Amygdala (tissue), 56 donors: ENCODE measurements at regions not wholly inside any gene's neighbourhood (a gene's known extent, or its start where the extent isn't known, plus 50 kb on each side); places are given as distances from the start of the nearest gene placed in this dataset.
A peak's percentile ranks its signal among the peaks of the same experiment; 100 is the strongest.
"Not testable (repeated sequence)": the region's sequence is repeated elsewhere in the genome, so short reads cannot be mapped to it uniquely, and the experiment has no call there.

ENCODE experiments used
- DNase-seq, 56 donors: peaks; one replicate each; lab custom pipeline; 2025; lab: John Stamatoyannopoulos, UW

DNA sequence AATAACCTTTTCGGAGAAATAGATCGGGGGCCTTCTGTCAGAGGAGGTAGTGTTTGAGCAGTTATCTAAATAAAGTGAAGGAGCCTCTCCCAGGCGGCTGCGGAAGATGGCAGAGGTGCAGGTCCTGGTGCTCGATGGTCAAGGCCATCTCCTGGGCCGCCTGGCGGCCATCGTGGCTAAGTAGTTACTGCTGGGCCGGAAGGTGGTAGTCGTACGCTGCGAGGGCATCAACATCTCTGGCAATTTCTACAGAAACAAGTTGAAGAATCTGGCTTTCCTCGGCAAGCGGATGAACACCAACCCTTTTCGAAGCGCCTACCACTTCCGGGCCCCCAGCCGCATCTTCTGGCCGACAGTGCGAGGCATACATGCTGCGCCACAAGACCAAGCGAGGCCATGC, 186.1 kb downstream of the KTN1 start:
- DNase-seq: no peak

DNA sequence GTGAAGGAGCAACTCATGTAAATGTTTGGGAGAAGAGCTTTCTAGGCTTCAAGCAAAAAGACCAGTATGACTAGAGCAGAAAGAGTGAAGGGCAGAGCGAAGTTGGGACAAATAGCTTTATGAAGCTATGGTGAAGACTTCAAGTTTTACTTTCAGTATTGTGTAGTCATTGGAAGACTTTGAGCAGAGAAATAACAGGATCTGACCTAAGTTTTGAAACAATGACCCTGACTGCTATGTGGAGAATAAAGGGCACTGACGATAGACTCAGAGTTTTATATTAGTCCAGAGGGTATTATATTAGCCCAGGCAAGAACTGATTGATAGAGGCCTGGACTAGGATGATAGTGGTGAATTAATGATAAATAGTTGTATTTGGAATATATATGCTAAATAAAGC, 187.3 kb downstream of the KTN1 start:
- DNase-seq: no peak

DNA sequence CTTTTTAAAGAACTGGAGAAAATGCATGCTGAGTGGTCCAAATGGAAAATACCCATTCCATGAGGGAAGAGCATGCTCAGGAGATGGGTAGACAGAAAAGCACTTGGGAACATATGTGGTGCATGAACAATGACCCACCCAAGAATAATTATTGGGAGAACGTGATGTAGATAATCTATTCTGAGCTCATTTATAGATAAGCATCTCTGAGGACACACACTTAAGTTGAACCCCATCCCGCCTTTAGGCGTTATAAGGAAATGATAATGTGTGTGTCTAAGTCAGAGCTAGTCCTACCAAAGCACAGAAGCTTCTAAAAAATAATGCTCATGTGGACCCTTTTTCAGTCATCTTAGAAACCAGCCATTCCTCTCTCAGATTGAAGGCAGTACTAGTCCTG, 189.9 kb downstream of the KTN1 start:
- no peak for DNase-seq

DNA sequence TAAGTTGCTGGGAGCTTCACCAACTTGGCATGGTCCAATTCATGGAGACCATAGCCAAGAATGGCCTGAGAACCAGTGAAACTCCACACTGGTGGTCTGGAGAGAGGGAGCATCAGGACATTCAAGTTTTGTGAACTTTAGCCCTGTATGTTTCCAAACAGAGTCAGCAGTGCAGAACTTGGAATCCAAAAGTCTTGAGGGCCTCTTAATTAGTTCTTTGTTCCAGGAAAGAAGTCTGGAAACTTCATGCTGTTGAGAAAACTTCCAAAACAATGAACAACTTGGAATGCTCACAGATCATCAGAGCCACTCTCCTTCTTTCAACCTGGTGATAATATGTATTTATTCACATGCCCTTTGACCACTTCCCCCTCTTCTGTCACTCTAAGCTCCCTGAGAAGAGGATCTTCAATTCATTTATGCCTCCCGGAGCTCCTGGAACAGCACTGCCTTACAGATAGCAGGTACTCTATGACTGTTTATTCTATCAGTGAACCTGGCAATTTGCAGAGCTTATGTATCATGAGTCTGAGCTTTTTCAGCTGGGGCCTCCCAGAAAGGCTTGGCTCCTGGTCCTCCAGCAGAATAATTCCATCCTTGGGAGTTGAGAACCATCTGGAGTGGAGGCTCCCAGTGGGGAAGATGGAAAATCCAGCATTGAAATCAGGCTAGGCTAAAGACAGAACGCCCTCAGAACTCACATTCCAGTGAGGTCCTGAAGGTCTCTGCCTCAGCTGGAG, 191.4 kb downstream of the KTN1 start:
- no peak for DNase-seq

DNA sequence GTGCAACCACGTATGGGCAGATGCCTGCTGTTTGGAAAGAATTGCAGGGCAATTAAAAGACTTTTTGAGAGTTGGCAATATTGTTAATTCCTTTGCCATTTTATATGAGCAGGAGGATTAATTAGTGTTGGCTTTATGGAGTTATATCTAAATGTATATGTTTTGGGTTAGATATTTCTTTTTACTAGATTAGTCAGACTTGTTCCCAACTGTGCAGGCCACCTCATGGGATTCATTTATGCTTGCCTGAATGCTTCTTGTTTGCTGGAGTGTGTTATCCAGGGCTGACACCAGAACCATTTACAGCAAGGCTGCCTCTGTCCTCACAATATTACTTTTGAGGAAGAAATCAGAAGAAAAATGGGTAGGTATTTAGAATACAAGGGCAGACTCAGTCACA, 192.5 kb downstream of the KTN1 start:
- no peak for DNase-seq

DNA sequence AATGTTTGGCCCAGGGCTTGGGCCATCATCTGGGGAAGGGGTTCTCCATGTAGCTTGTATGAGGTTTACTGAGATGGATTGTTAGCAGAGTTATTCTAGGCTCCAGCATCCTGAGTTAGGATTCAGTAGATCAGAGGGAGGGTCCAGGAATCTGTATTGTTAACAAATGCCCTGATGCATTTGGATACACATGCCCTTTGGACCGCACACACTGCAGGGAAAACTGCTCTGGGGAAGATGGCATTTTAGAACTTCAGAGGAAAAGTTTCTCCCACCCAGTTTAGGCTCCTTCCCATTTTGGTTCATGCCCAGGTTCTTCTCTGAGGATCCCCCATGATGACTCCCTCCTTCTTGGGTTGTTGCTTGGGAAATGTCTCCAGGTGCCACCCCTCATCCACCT, 193.3 kb downstream of the KTN1 start:
- DNase-seq: no peak

DNA sequence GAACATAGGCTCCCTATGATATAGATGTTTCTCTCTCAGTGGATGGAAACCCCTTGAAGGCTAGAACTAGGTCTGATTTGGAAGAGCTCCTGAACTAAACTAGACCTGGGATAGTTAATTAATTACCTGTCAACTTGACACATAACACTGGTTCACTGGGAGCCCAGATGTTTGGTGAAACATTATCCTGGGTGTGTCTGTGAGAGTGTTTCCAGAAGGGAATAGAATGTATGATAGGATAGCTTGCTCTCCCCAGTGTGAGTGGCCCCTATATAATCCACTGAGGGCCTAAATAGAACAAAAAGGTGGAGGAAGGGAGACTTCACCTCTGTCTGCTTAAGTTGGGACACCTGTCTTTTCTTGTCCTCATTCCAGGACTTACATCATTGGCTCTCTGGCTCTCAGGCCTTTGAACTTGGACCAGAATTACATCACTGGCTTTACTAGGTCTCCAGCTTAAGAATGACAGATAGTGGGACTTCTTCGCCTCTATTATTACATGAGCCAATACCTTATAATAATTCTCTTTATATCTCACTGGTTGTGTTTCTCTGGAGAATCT, 194.1 kb downstream of the KTN1 start:
- DNase-seq: no peak

DNA sequence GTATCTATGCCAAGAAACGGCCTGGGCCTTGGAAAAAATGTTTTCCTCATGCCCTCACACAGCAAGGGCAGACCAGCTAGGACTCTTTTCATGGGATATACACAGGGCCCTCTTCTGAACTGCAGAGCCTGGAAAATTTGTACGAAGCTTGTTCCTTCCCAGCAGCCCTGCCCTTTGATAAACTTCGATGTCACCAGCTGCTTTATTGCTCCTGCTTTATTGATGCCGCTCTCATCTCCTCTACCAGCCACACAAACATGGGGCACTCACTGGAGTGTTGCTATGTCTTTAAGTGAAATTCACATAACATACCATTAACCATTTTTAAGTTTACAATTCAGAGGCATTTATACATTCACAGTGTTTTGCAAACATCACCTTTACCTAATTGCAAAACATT, 197.9 kb downstream of the KTN1 start:
- no peak for DNase-seq

DNA sequence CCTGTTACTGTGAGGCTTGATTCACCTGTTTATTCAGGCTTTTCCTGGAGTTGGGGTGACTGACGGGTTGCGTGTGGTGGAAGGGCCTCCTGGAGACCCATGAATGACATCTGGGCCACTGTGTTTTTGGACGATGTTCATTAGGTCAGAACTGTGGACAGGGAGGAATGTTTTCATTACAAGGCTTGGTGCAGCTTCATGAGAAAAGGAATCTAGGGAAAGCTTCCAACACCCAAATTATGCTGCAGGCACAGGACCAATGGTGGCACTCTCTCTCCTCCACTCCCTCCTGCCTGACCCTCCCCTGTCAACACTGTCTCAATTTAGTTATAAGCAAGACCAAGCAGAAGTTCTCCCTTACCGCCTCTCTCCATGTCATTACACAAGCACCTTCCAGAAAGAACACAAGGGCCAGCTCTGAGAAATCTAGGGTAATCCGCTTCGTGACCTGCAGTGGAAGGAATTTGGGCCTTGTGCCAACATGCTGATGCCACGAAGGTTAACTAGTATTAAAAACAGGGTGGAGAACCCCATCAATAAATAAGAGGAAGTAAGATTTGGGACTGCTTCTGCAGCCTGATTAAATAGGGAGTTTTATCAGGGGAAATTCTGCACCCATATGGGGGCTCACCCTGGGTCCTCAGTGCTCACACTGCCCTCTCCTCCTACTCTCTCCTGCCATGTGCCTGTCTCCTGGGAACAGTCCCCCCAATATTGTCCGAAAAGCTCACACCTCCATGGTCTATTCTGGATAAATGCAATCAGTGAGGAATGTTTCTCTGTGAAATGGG, 200.3 kb downstream of the KTN1 start:
- DNase-seq: peak in 2 of 56 donors; percentile 12 to 24

DNA sequence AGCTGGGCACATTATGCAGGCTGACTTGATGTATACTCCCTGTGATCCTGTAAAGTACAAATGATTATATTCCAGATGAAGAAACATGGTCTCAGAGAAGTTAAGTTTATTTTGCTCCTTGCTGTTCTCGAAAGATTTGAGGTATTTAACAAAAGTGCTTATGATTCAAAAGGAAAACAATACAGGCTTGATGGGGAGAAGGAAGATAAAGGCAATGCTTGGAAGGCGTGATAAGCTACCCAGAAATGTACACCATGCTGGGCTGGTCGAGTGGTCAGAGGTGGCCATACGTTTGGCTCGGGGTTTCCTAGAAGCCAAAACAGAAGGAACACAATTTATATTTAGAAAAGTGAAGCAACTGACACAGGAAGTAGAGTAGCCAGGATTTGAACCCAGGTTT, 201.0 kb downstream of the KTN1 start:
- DNase-seq: no peak

DNA sequence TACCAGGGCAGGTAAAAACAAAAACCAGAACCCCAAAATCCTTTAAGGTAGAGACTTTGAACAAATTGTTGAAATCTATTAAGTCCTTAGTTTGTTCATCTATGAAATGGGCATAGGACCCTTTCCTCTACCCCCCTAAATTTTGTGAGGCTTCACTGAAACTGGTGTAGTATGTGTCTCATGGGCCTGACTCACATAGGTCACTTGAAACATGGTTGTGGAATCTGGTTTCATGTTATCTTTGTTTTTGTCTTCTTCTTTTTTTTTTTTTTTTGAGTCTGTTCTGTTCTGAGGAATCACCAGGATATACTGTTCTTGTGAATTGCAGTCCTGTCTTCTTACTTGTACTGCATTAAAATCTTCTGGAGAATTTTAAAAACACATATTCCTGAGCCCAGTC, 202.2 kb downstream of the KTN1 start:
- DNase-seq: no peak

DNA sequence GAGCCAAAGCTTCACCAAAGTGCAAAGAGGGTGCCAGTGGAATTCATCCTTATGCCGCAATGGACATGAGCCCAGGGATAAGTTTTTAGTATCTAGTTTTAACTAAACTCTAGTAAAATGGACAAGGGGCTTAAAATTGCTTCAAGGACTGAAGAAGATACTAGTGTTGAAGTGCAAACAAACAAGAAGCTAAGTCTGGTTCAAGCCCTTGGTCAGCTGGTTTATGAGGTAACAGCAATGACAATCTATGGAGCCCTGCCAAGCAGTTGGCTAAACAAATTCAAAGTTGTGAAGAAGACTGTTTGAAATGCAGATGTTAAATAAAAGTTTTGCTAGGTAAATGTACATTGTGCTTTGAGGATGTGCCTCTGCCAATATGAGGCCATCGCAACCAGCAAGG, 209.4 kb downstream of the KTN1 start:
- no peak for DNase-seq

DNA sequence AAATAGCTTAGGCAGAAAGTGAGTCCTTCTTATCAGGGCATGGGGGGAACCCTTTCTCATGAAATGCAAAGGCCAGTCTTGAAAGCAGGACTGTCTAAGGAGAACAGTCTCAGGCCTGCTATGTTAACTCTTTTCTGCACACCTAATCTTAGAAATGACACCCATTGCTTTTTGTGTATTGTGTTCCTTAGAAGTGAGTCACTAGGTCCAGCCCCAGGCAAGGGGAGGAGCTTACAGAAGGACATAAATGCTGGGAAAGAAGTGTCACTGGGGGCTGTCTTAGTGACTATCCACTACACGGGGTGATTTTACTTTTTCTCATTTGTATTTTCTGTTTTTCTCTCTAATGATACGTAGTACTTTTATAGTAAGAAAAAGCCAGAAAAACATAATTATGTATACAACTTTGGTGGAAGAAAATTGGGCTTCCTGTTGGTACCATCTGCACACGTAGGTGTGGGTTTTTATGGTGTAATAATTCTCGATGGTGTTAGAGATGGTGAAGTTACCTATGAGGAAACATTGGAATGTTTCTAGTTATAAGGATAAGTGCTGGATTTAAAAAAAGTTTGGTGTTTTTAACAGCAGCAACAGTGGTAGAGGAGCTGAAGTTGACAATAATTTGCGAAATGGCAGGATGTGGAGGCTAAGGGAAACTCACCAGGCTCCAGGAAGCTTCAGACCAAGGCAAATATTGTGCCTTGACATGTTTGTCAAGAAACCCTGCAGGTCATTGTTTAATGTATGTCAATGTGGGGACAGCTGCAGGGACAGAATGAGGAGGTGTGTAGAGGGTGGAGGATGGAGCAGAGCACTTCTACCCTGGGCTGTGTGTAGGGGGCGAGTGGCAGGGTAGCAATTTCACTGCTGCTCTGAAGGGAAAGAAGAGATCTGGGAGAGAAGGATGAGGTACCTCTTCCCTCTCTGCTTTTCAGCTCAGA, 214.9 kb downstream of the KTN1 start:
- DNase-seq: no peak

DNA sequence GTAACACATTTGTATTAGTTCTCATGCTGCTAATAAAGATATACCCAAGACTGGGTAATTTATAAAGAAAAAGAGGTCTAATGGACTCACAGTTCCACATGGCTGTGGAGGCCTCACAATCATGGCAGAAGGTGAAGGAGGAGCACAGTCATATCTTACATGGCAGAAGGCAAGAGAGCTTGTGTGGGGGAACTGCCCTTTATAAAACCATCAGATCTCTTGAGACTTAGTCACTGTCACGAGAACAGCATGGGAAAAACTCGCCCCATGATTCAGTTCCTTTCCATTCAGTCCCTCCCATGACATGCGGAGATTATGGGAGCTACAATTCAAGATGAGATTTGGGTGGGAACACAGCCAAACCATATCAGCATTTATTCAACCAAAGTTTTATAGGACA, 216.5 kb downstream of the KTN1 start:
- not testable (repeated sequence) for DNase-seq

DNA sequence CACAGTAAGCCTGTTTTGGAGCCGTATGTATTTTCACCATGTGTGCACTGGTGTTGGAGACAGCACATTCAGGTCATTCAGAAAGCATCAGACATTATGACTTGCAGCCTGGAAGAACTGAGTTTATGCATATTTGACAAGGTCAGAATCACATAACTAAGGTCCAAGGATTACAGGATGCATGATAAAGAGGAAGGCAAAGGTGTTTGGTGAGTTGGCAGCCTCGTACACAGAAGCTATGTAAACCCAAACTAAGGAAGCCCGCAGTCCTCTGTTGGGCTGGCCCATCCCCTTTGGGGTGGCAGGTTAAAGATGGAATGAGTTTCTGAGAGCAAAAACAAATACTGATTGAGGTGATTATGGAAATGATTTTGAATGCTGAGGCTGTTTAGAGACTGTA, 218.4 kb downstream of the KTN1 start:
- no peak for DNase-seq

DNA sequence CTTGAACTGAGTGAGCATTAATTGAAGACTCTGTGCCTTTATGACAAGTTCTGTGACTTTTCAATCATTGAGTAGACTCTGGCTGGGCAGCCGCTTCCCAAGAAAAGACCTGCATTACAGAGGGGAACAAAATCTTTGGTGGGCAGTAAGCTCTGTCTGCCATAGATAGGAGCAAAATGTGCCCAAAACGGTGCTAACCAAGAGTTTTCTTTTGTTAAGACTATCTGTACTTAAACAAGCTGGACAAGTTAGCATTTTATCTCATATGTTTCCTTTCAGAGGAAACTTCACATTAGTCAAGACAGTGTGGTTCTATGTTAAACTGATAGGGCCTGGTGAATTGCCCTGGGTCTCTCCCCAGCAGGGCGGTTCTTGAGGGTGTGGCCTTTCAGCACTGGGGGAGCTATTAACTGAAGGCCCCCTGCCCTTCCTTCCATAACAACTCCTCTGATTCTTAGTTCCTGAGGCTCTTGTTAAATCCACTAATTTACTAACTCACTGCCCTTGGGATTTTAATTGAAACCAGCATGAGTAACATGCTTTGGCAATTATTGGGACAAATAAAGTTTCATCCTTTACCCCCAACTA, 219.6 kb downstream of the KTN1 start:
- no peak for DNase-seq

DNA sequence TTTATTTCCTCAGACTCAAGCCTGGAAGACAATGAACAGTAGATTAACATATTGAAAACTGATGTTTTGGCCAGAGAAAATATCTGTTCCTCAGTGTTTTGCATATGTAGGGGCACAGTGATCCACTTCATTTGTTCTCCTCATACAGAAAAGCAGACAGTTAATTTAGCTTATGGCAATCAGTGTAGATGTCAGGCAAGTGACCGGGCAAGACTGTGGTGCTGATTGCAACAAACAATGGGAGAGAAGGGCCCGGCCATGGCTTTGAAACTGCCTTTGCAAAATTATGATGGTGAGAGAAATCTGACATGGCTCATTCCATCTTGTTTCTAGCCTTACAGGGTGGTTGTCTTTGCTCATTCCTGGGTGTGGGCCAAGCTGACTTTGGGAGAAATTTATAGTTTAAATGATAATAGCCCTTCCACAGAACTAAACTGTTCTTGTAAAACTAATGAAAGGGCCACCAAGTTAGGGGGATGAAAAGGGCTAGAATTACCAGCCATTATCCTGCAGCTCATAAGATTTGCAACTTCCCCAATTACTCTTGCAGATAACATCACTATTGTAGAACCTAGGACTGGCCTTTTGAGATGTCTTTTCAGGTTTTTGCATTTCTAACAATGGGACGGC, 220.3 kb downstream of the KTN1 start:
- no peak for DNase-seq

DNA sequence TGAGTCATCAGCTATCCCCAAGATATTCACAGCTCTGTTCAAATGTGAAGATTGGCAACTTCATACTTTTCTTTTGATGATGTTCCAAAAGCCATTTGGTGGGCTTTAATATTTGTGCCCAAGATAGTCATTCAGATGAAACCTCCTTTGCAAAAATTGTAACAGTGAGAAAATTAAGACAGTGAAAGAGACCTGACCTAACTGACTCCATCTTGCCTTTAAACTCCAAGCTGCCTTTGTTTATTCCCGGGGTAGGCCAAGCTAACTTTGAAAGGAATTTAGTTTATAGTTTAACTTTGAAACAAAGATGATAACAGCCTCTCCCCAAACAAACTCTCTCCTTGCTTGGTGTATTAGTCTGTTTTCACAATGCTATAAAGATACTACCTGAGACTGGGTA, 221.1 kb downstream of the KTN1 start:
- DNase-seq: no peak

DNA sequence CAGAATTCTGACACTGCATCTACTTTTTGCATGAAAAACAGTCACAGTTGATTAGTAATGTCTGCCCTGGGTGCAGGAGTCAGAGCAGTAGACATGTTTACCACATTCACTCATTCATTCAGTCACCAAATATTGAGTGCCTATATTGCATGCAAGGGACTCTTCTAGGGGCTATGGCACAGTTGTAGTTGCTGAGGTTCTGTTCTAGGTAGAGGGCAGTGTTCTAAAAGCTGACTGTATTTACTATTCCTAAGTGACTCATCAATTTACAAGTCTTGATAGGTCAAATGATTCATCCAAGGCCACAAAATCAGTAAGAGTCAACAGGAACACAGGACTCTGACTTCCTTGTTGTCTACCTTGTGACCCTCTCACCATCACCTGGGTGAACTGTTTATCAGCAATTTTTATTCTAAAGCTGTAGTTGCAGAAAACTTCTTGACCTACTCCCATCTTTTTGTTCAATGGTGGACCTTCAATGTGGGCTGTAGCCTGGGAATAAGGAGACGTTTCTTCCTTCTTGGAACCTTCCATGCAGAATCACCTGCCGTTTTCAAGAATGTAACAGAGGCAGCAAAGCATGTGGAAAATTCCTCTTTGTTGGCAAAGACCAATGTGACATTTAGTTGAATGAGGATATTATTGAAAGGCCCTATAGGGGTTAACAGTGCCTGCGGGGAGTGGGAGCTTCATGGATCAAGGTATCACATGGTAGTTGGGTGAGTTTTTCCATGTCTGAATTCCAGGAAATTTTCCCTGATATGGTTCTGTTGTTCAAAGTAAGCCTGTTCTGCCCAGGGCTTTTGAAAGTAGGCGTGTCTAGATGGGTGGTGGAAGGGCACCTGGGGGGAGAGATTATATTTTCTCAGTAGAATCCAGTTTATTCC, 223.2 kb downstream of the KTN1 start:
- no peak for DNase-seq
